ENCODE measurements at regions not wholly inside any gene's neighbourhood (a gene's known extent, or its start where the extent isn't known, plus 50 kb on each side); places are given as distances from the start of the nearest gene placed in this dataset.
"Not testable (repeated sequence)": the region's sequence is repeated elsewhere in the genome, so short reads cannot be mapped to it uniquely, and the experiment has no call there.

DNA sequence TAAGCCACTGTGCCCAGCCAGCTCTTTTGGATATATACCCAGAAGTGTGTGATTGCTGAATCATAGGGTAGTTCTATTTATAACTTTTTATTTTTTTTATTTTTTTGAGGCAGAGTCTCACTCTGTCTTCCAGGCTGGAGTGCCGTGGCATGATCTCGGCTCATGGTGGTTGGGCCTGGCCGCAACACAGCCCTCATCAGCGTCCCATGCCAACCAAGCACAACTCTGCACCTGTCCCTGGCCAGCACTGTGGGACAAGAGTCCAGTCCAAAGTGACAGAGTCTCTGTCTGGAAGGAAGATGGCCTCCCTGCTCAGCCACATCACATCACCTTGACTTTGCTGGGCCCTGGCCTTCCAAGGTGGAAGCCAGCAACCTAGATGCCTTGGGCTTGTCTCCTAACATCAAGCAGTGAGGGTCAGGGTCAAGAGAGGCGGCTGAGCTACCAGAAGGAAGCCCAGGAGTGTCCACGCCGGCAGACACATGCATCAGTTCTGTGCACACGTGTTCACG lies 60.2 kb upstream of the METTL9 start:
- H3K27ac ChIP-seq (ENCODE audit: low read depth in 1 of 2, low read length in 2 of 2); H3K27me3 ChIP-seq (ENCODE audit: control insufficient read depth in 4 of 4, insufficient read depth in 4 of 4, low read length in 3 of 4); H3K9me3 ChIP-seq (ENCODE audit: control insufficient read depth in 4 of 4, low read length in 3 of 4); H3K4me1 ChIP-seq (ENCODE audit: control insufficient read depth in 4 of 4, insufficient read depth in 4 of 4, low read length in 3 of 4); H3K36me3 ChIP-seq (ENCODE audit: control insufficient read depth in 4 of 4, insufficient read depth in 3 of 4, low read depth in 1 of 4, low read length in 3 of 4); DNase-seq (ENCODE audit: low spot score); H3K4me3 ChIP-seq (ENCODE audit: low read depth in 1 of 3, low read length in 3 of 3); H3K9ac ChIP-seq (ENCODE audit: low read depth in 1 of 2, low read length in 2 of 2): not testable (repeated sequence)
- 81% methylated on average over 9 of the region's 9 CpGs for WGBS
- TF ChIP-seq HNF4A (conservative IDR thresholded peaks at IDR 0.05), result peak; percentile 45 to 50

DNA sequence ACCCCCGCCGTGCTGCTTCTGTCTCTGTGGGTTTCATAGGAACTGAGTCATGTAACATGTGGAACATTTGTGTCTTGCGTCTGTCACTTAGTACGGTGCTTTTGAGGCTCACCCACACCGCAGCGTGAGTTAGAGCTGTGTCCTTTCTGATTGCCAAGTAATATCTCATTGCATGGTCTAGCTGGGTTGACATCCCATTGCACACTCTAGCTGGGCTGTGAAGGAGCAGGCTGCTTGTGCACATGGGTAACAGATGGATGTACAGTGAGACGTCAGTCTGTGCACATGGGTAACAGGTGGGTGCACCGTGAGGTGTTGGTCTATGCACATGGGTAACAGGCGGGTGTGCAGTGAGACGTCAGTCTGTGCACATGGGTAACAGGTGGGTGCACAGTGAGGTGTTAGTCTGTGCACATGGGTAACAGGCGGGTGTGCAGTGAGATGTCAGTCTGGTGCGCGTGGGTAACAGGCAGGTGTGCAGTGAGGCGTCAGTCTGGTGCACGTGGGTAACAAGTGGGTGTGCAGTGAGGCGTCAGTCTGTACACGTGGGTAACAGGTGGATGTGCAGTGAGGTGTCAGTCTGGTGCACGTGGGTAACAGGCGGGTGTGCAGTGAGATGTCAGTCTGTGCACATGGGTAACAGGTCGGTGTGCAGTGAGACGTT lies 58.5 kb upstream of the METTL9 start:
- H3K27ac ChIP-seq (ENCODE audit: low read depth in 1 of 2, low read length in 2 of 2); DNase-seq (ENCODE audit: low spot score); H3K4me3 ChIP-seq (ENCODE audit: low read depth in 1 of 3, low read length in 3 of 3); H3K4me1 ChIP-seq (ENCODE audit: control insufficient read depth in 4 of 4, insufficient read depth in 4 of 4, low read length in 3 of 4); H3K9me3 ChIP-seq (ENCODE audit: control insufficient read depth in 4 of 4, low read length in 3 of 4); H3K27me3 ChIP-seq (ENCODE audit: control insufficient read depth in 4 of 4, insufficient read depth in 4 of 4, low read length in 3 of 4); H3K36me3 ChIP-seq (ENCODE audit: control insufficient read depth in 4 of 4, insufficient read depth in 3 of 4, low read depth in 1 of 4, low read length in 3 of 4); H3K9ac ChIP-seq (ENCODE audit: low read depth in 1 of 2, low read length in 2 of 2): not testable (repeated sequence)
- WGBS, result 82% methylated on average over 20 of the region's 21 CpGs

DNA sequence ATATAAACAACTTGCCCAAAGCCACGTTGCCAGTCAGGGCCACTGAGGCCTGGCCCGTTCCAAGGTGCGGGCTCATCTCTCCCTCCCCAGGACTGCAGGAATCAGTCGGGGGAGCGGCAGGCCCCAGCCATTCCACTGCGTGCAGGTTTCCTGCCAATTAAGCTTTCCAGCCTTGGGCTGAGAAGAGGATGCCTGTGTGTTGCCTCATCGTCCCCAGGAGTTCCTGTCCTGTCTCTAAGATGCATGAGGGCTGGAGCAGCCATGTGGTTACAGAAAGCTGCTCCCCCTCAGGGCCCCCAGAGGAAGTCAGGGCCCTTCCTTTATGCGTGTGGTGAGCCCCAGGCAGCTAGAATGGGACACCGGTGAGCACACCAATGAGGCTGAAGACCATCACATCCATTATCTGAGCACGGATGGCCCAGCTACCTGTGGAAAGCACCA lies 57.7 kb upstream of the METTL9 start:
- not testable (repeated sequence) for H3K4me1 ChIP-seq (ENCODE audit: control insufficient read depth in 4 of 4, insufficient read depth in 4 of 4, low read length in 3 of 4); H3K36me3 ChIP-seq (ENCODE audit: control insufficient read depth in 4 of 4, insufficient read depth in 3 of 4, low read depth in 1 of 4, low read length in 3 of 4); H3K27ac ChIP-seq (ENCODE audit: low read depth in 1 of 2, low read length in 2 of 2); H3K27me3 ChIP-seq (ENCODE audit: control insufficient read depth in 4 of 4, insufficient read depth in 4 of 4, low read length in 3 of 4); DNase-seq (ENCODE audit: low spot score); H3K9me3 ChIP-seq (ENCODE audit: control insufficient read depth in 4 of 4, low read length in 3 of 4); H3K9ac ChIP-seq (ENCODE audit: low read depth in 1 of 2, low read length in 2 of 2); H3K4me3 ChIP-seq (ENCODE audit: low read depth in 1 of 3, low read length in 3 of 3)
- WGBS, result 70% methylated on average over 9 of the region's 10 CpGs

DNA sequence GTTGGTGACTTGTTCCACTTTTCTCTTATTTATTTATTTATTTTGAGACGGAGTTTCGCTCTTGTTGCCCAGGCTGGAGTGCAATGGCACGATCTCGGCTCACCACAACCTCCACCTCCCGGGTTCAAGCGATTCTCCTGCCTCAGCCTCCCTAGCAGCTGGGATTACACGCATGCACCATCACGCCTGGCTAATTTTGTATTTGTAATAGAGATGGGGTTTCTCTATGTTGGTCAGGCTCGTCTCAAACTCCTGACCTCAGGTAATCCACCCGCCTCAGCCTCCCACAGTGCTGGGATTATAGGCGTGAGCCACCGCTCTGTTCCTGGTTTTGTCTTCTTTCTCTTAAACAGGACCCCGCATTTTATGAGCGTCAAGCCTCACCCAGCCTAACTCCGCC lies 57.3 kb upstream of the METTL9 start:
- H3K9me3 ChIP-seq (ENCODE audit: control insufficient read depth in 4 of 4, low read length in 3 of 4); DNase-seq (ENCODE audit: low spot score): not testable (repeated sequence)
- 84% methylated on average over 10 of the region's 15 CpGs for WGBS

DNA sequence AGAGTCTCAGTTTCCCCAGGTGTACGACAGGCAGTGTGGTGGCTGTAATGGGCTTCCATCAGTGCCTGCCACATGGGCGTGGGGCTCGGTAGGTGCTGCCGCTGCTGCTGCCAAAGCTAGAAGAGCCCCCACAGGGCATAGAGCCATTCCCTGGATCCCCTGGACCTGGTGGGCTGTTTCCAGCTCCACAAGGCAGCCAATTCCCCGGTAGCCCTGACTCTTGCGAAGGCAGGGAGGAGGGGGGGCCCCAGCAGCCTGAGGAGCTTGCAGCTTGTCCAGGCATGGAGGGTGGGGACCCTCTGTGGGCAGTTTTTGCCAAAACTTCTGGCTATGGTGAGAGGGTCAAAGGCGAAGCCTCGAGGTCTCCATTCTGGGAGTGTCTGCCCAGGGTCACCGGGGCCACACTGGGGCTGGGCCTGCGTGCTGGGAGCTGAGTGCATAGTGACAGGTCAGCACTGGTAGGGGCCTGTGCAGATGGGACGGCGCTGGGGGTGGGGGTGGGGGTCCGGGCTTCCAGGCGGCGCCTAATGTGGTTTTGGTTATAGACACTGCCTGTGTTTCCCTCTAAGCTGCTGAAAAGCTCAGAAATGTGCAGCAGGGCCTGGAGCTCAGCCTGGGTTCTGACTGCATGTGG lies 56.8 kb upstream of the METTL9 start:
- not testable (repeated sequence) for H3K27me3 ChIP-seq (ENCODE audit: control insufficient read depth in 4 of 4, insufficient read depth in 4 of 4, low read length in 3 of 4); H3K4me1 ChIP-seq (ENCODE audit: control insufficient read depth in 4 of 4, insufficient read depth in 4 of 4, low read length in 3 of 4); H3K27ac ChIP-seq (ENCODE audit: low read depth in 1 of 2, low read length in 2 of 2); DNase-seq (ENCODE audit: low spot score); H3K36me3 ChIP-seq (ENCODE audit: control insufficient read depth in 4 of 4, insufficient read depth in 3 of 4, low read depth in 1 of 4, low read length in 3 of 4); H3K9ac ChIP-seq (ENCODE audit: low read depth in 1 of 2, low read length in 2 of 2); H3K4me3 ChIP-seq (ENCODE audit: low read depth in 1 of 3, low read length in 3 of 3); H3K9me3 ChIP-seq (ENCODE audit: control insufficient read depth in 4 of 4, low read length in 3 of 4)
- 86% methylated on average over 9 of the region's 15 CpGs for WGBS

More for the DNA sequence above, 57.3 kb upstream of the METTL9 start:
- H3K4me3 ChIP-seq (ENCODE audit: low read depth in 1 of 3, low read length in 3 of 3); H3K36me3 ChIP-seq (ENCODE audit: control insufficient read depth in 4 of 4, insufficient read depth in 3 of 4, low read depth in 1 of 4, low read length in 3 of 4); H3K4me1 ChIP-seq (ENCODE audit: control insufficient read depth in 4 of 4, insufficient read depth in 4 of 4, low read length in 3 of 4); H3K27ac ChIP-seq (ENCODE audit: low read depth in 1 of 2, low read length in 2 of 2); H3K27me3 ChIP-seq (ENCODE audit: control insufficient read depth in 4 of 4, insufficient read depth in 4 of 4, low read length in 3 of 4); H3K9ac ChIP-seq (ENCODE audit: low read depth in 1 of 2, low read length in 2 of 2): not testable (repeated sequence)

DNA sequence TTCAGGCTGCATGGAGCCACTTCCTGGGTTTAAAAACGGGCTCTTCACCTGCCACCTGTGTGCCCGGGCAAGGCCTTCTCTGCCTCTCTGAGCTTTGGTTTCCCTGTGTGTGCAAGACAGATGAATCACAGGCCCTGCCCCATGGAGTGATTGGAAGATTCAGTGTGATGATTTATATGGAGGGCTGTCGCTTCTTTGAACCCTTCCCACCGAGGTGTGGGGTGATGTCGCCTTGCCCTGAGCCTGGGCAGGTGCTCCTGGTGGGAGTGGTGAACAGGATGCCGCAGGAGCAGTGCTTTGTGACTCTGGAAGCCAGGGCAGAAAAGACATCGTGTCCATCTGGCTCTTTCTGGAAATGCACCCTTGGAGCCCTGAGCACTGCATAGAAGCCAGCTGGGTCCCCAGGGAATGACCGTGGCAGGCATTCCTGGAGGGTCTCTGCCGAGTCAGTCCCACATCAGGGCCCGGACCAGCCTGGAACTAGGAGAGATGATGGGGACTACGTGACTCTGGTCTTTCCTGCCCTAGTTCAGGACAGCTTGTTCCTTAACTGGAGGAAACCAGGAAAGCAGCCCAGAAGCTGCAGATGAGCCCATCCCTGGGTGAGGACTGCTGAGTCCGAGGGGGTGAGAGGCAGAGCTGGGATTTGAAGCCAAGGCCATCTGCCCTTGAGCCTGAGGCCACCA lies 56.1 kb upstream of the METTL9 start:
- not testable (repeated sequence) for DNase-seq (ENCODE audit: low spot score); H3K27me3 ChIP-seq (ENCODE audit: control insufficient read depth in 4 of 4, insufficient read depth in 4 of 4, low read length in 3 of 4); H3K4me1 ChIP-seq (ENCODE audit: control insufficient read depth in 4 of 4, insufficient read depth in 4 of 4, low read length in 3 of 4); H3K4me3 ChIP-seq (ENCODE audit: low read depth in 1 of 3, low read length in 3 of 3); H3K36me3 ChIP-seq (ENCODE audit: control insufficient read depth in 4 of 4, insufficient read depth in 3 of 4, low read depth in 1 of 4, low read length in 3 of 4); H3K27ac ChIP-seq (ENCODE audit: low read depth in 1 of 2, low read length in 2 of 2); H3K9me3 ChIP-seq (ENCODE audit: control insufficient read depth in 4 of 4, low read length in 3 of 4); H3K9ac ChIP-seq (ENCODE audit: low read depth in 1 of 2, low read length in 2 of 2)
- 82% methylated on average over 12 of the region's 12 CpGs for WGBS

DNA sequence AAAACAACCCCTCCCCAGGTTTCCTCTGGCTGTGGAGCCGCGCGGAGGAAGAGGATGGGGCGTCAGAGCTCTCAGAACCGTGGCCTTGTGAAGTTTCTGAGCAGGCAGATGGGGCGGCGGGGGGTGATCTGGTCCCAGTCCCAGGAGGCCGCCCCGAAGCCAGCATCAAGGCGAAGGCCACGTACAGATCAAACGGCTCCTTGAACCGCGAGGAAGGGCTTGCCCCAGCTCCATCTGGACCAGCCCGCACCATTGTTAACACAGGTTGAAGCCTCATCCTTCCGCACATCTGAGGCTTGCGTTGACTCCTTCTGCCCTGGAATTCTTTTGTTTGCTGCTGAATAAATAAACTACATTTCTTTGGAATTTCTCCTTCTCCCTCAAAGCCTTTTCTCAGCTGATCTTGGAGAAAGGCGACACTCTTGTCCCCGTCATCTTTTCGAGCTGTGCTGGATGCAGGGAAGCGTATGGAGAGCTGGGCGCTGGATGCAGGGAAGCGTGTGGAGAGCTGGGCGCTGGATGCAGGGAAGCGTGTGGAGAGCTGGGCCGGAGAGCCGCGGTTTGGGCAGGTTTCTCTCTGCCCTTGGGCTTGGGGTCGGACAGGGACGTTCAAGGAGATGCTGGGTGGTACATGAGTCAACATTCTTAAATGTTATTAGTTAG lies 53.6 kb upstream of the METTL9 start:
- DNase-seq (ENCODE audit: low spot score); H3K36me3 ChIP-seq (ENCODE audit: control insufficient read depth in 4 of 4, insufficient read depth in 3 of 4, low read depth in 1 of 4, low read length in 3 of 4); H3K4me3 ChIP-seq (ENCODE audit: low read depth in 1 of 3, low read length in 3 of 3); H3K4me1 ChIP-seq (ENCODE audit: control insufficient read depth in 4 of 4, insufficient read depth in 4 of 4, low read length in 3 of 4); H3K27me3 ChIP-seq (ENCODE audit: control insufficient read depth in 4 of 4, insufficient read depth in 4 of 4, low read length in 3 of 4); H3K9ac ChIP-seq (ENCODE audit: low read depth in 1 of 2, low read length in 2 of 2); H3K9me3 ChIP-seq (ENCODE audit: control insufficient read depth in 4 of 4, low read length in 3 of 4); H3K27ac ChIP-seq (ENCODE audit: low read depth in 1 of 2, low read length in 2 of 2): not testable (repeated sequence)
- WGBS, result 86% methylated on average over 28 of the region's 30 CpGs

DNA sequence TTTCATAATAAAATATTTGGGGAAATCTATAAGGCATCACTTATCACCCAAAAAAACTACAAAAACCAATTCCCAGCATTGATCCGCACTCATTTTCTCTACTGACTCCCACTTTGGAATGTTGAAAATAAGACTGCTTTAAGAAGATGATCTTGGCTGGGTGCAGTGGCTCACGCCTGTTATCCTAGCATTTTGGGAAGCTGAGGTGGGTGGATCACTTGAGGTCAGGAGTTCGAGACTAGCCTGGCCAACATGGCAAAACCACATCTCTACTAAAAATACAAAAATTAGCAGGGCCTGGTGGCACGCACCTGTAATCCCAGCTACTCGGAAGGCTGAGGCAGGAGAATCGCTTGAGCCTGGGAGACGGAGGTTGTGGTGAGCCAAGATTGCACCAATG lies 50.0 kb upstream of the METTL9 start:
- H3K4me1 ChIP-seq (ENCODE audit: control insufficient read depth in 4 of 4, insufficient read depth in 4 of 4, low read length in 3 of 4); H3K9me3 ChIP-seq (ENCODE audit: control insufficient read depth in 4 of 4, low read length in 3 of 4); H3K4me3 ChIP-seq (ENCODE audit: low read depth in 1 of 3, low read length in 3 of 3); H3K27me3 ChIP-seq (ENCODE audit: control insufficient read depth in 4 of 4, insufficient read depth in 4 of 4, low read length in 3 of 4); DNase-seq (ENCODE audit: low spot score); H3K27ac ChIP-seq (ENCODE audit: low read depth in 1 of 2, low read length in 2 of 2); H3K36me3 ChIP-seq (ENCODE audit: control insufficient read depth in 4 of 4, insufficient read depth in 3 of 4, low read depth in 1 of 4, low read length in 3 of 4); H3K9ac ChIP-seq (ENCODE audit: low read depth in 1 of 2, low read length in 2 of 2): not testable (repeated sequence)
- 92% methylated on average over 6 of the region's 7 CpGs for WGBS

All from liver (tissue), 7 donors.